ENCODE measurements at regions not wholly inside any gene's neighbourhood (a gene's known extent, or its start where the extent isn't known, plus 50 kb on each side); places are given as distances from the start of the nearest gene placed in this dataset.
"Not testable (repeated sequence)": the region's sequence is repeated elsewhere in the genome, so short reads cannot be mapped to it uniquely, and the experiment has no call there.

DNA sequence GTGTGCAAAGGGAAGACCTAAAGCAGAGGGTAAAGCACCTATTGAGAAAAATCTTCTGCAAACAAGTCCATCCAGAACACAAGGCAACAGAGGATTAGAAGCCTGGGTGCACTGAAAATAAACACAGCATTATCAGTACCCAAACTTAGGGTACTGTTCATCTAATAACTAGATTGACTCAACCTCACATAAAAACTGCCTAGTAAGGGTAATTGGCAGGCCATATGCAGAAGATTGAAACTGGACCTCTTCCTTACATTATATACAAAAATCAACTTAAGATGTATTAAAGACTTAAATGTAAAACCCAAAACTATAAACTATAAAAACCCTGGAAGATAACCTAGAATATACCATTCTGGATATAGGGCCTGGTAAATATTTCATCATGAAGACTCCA, 91.2 kb upstream of the SIRPG start:
- peaks cover 39% of the 10 kb centered on the region for H3K27me3 Mint-ChIP-seq (ENCODE audit: low read depth)
- peaks cover 17% of the 10 kb centered on the region for H3K9me3 Mint-ChIP-seq (ENCODE audit: low read depth)
- H3K4me1 Mint-ChIP-seq (ENCODE audit: low read depth) = no peaks in the 10 kb centered on the region
- no peak for DNase-seq (ENCODE audit: low spot score)
- TF ChIP-seq, protein P1, sequence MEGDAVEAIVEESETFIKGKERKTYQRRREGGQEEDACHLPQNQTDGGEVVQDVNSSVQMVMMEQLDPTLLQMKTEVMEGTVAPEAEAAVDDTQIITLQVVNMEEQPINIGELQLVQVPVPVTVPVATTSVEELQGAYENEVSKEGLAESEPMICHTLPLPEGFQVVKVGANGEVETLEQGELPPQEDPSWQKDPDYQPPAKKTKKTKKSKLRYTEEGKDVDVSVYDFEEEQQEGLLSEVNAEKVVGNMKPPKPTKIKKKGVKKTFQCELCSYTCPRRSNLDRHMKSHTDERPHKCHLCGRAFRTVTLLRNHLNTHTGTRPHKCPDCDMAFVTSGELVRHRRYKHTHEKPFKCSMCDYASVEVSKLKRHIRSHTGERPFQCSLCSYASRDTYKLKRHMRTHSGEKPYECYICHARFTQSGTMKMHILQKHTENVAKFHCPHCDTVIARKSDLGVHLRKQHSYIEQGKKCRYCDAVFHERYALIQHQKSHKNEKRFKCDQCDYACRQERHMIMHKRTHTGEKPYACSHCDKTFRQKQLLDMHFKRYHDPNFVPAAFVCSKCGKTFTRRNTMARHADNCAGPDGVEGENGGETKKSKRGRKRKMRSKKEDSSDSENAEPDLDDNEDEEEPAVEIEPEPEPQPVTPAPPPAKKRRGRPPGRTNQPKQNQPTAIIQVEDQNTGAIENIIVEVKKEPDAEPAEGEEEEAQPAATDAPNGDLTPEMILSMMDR (IDR thresholded peaks at IDR 0.05) = no peak
- peaks cover 1% of the 10 kb centered on the region for H3K36me3 Mint-ChIP-seq (ENCODE audit: low read depth)
- no peak overlapping the region for H3K27ac Mint-ChIP-seq (ENCODE audit: unreplicated experiment)
- no peak overlapping the region for H3K4me3 Mint-ChIP-seq (ENCODE audit: unreplicated experiment)

DNA sequence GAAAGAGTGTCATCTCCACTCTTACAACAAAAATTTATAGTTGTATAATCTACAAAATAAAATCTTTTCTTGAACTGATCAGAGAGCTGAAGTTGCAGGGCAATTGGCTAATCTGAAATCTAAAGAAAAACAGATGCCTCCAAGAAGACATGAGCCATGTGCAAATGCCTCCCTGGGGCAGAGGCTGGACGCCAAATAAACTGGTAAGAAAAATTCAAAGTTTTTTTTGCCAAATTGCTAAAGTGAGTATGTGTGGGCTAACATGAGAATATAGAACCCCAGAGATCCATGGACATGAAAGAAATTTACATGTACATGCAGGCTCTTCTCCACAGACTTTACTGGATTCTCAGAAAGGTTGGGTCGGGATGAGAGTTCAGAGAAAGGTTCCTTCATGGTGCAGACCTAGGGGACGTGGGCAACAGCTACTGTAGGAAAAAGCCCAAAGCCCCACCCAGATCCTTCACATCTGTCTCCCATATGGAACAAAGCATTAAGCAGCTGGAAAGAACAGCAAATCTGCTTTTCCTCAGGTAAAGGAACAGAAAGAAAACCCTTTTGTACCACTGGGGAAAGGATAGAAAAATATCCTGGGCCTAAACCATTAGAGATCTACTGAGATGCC, 90.5 kb upstream of the SIRPG start:
- Mint-ChIP-seq H3K27me3 (ENCODE audit: low read depth) (peaks cover 34% of the 10 kb centered on the region), H3K4me1 (ENCODE audit: low read depth) (no peaks in the 10 kb centered on the region), H3K27ac (ENCODE audit: unreplicated experiment) (no peak overlapping the region), H3K36me3 (ENCODE audit: low read depth) (peaks cover 1% of the 10 kb centered on the region), H3K4me3 (ENCODE audit: unreplicated experiment) (no peak overlapping the region), H3K9me3 (ENCODE audit: low read depth) (peaks cover 16% of the 10 kb centered on the region)
- DNase-seq (ENCODE audit: low spot score) = no peak
- TF ChIP-seq, protein P1 (IDR thresholded peaks at IDR 0.05) = no peak

DNA sequence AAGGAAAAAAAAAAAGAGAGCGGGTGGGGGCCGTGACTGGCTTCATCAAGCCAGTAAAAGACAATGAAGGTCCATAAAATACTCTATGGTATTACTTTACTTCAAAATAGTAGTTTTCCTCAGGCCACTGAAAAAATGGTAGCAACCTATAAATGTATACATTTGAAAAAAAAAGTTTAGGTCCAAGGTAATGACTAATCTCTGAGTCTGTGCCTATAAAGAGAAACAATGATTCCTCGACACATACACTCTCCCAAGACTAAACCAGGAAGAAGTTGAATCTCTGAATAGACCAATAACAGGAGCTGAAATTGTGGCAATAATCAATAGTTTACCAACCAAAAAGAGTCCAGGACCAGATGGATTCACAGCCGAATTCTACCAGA, 84.5 kb upstream of the SIRPG start:
- H3K27ac Mint-ChIP-seq (ENCODE audit: unreplicated experiment); H3K4me1 Mint-ChIP-seq (ENCODE audit: low read depth); DNase-seq (ENCODE audit: low spot score); H3K9me3 Mint-ChIP-seq (ENCODE audit: low read depth); H3K4me3 Mint-ChIP-seq (ENCODE audit: unreplicated experiment); H3K36me3 Mint-ChIP-seq (ENCODE audit: low read depth): not testable (repeated sequence)
- H3K27me3 Mint-ChIP-seq (ENCODE audit: low read depth) = peaks cover 19% of the 10 kb centered on the region

DNA sequence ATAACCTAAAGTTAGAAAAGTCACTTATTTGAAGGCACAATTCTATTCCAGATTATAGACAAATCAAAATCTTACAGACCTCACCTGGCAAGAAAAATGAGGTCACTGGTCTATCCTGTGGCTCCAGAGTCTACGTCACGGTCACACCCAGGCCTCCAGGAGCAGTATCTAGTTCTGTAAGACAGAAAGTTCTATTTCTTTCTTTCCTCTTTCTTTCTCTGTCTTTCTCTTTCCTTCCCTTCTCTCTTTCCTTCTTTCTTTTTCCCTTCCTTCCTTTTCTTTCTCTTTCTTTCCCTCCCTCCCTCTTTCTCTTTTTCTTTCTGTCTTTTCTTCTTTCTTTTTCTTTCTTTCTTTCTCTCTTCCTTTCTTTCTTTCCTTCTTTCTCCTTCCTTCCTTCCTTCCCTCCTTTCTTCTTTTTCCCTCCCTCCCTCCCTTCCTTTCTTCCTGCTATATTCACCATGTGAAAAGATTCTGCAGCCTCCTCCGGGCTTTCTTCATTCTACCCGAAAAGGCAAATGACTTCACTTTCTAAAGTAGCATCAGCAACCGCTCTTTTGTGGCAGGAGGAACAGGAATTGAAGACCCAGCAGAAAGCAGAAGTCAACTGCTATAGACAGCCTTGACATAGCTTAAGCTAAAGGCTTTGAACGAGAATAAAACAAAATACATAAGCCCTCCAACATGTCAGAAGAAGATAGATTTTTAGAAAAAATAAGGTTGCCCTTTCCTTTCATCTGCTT, 83.9 kb upstream of the SIRPG start:
- TF ChIP-seq, protein P1 (IDR thresholded peaks at IDR 0.05) = no peak
- Mint-ChIP-seq H3K4me1 (ENCODE audit: low read depth) (no peaks in the 10 kb centered on the region), H3K27me3 (ENCODE audit: low read depth) (peaks cover 21% of the 10 kb centered on the region), H3K4me3 (ENCODE audit: unreplicated experiment) (no peak overlapping the region), H3K27ac (ENCODE audit: unreplicated experiment) (no peak overlapping the region), H3K36me3 (ENCODE audit: low read depth) (no peaks in the 10 kb centered on the region), H3K9me3 (ENCODE audit: low read depth) (no peaks in the 10 kb centered on the region)
- DNase-seq (ENCODE audit: low spot score) = no peak

DNA sequence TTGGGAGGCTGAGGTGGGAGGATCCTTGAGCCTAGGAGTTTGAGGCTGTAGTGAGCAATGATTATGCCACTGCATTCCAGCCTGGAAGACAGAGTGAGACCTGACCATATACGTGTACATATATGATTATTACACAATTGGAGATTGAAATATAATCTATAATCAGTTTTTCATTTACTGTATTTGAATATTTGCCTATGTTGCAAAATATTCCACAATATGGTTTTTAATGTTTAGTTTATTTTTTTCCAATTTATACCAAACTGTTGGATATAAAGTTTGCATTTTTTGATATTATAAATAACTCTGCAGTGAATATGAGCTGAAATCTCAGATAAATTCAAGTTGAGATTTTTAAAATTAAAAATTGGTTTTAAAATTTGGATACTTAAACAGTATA, 79.6 kb upstream of the SIRPG start:
- H3K4me1 Mint-ChIP-seq (ENCODE audit: low read depth) = no peaks in the 10 kb centered on the region
- no peak overlapping the region for H3K4me3 Mint-ChIP-seq (ENCODE audit: unreplicated experiment)
- no peak overlapping the region for H3K27ac Mint-ChIP-seq (ENCODE audit: unreplicated experiment)
- DNase-seq (ENCODE audit: low spot score) = no peak
- H3K27me3 Mint-ChIP-seq (ENCODE audit: low read depth) = peaks cover 27% of the 10 kb centered on the region
- H3K36me3 Mint-ChIP-seq (ENCODE audit: low read depth) = no peaks in the 10 kb centered on the region
- H3K9me3 Mint-ChIP-seq (ENCODE audit: low read depth) = no peaks in the 10 kb centered on the region
- TF ChIP-seq, protein P1 (IDR thresholded peaks at IDR 0.05) = no peak

All from chondrocyte (in vitro differentiated cells).